Spinal cord (tissue), 9 donors: ENCODE measurements at regions not wholly inside any gene's neighbourhood (a gene's known extent, or its start where the extent isn't known, plus 50 kb on each side); places are given as distances from the start of the nearest gene placed in this dataset.

Source experiments
- DNase-seq, 6 donors: peaks; one replicate each; pipeline versions ENCODE4 v3.0.0 to v3.0.0-alpha.2; 2013 to 2015; ENCODE audit warnings: low spot score in 6 of 6, low read depth in 4 of 6
- H3K27ac ChIP-seq: one replicate; pipeline ENCODE4 v1.5.1; 2013; ENCODE audit warnings: low read depth, low read length, control low read depth
- H3K27me3 ChIP-seq: one replicate; pipeline ENCODE4 v1.6.1; 2013; ENCODE audit warnings: low read length; ENCODE audit not compliant: control insufficient read depth, insufficient read depth
- H3K36me3 ChIP-seq: one replicate; pipeline ENCODE4 v1.6.1; 2013; ENCODE audit warnings: low read length; ENCODE audit not compliant: control insufficient read depth, insufficient read depth
- H3K4me1 ChIP-seq: one replicate; pipeline ENCODE4 v1.6.1; 2013; ENCODE audit warnings: low read length; ENCODE audit not compliant: control insufficient read depth, insufficient read depth
- H3K4me3 ChIP-seq: one replicate; pipeline ENCODE4 v1.5.1; 2013; ENCODE audit warnings: low read depth, low read length, control low read depth
- H3K9me3 ChIP-seq: one replicate; pipeline ENCODE4 v1.6.1; 2013; ENCODE audit warnings: low read length; ENCODE audit not compliant: control insufficient read depth, insufficient read depth
- WGBS: methylation state at CpG from one replicate; pipeline ENCODE4 v1.1.5; 2013; ENCODE audit warnings: missing lambda C conversion rate; ENCODE audit not compliant: insufficient coverage; 5-methylcytosine and 5-hydroxymethylcytosine counted together
- donor health status: healthy.

DNA sequence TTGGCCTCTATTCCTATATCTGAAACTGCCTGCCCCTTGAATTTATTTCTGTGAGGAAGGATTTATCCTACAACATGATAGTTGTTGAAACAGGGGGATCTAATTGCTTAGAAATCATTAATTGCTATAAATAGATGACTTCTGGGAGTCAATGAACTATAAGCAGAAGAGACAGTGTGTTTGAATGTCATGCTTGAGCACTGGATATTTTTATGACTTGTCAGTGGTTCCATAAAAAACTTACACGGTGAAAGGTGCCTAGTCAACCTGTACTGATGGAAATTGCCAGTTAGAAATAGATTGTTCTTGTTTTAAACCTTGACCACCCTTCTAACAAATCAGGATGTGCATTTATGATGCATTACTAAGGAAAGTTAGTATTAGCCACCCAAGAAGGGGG lies 306.9 kb upstream of the PPARGC1A start:
- no peak for DNase-seq
- WGBS = no CpG with 5 or more reads among the region's 1 CpG
- Histone ChIP-seq H3K36me3 (no peaks in the 10 kb centered on the region), H3K4me1 (no peaks in the 10 kb centered on the region), H3K4me3 (no peak overlapping the region), H3K27me3 (no peaks in the 10 kb centered on the region), H3K9me3 (no peaks in the 10 kb centered on the region), H3K27ac (no peak overlapping the region)

DNA sequence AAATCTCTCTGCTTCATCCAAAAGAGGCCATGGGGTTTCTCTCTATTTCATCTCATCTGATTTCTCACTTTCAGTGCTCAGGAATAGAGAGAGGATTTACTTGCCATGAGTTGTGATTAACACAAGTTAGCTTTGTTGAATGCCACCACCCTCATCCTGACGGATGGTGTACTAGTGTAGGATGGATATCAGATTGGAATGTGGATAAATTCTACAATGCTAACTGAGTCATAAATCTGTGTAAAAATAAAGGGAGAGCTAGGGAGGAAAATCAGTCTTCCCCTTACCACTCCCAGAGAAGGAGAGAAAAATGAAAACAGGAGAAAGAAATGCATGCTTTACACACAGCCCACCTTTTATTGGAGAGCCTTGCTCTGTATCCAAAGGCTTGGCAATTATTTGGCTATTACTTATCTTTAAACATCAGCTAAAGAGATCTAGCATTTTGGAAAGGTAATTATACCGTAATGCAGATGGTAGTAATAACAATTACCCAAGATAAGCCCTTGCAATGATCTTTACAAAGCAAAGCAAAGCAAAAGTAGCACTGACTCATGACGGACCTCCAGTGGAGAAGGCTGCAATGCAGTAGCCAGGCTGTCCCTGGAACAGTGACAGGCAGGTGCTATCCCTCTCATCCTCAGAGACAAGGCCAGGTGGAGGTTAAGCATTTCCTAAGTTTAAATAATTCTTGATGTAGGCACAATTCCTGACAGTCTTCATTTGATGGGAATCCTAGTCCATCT lies 306.3 kb upstream of the PPARGC1A start:
- Histone ChIP-seq H3K4me1 (no peaks in the 10 kb centered on the region), H3K27ac (no peak overlapping the region), H3K36me3 (no peaks in the 10 kb centered on the region), H3K27me3 (no peaks in the 10 kb centered on the region), H3K4me3 (no peak overlapping the region), H3K9me3 (no peaks in the 10 kb centered on the region)
- peak in 1 of 6 donors; percentile 61 for DNase-seq
- WGBS = 83% methylated on average over 1 of the region's 3 CpGs

DNA sequence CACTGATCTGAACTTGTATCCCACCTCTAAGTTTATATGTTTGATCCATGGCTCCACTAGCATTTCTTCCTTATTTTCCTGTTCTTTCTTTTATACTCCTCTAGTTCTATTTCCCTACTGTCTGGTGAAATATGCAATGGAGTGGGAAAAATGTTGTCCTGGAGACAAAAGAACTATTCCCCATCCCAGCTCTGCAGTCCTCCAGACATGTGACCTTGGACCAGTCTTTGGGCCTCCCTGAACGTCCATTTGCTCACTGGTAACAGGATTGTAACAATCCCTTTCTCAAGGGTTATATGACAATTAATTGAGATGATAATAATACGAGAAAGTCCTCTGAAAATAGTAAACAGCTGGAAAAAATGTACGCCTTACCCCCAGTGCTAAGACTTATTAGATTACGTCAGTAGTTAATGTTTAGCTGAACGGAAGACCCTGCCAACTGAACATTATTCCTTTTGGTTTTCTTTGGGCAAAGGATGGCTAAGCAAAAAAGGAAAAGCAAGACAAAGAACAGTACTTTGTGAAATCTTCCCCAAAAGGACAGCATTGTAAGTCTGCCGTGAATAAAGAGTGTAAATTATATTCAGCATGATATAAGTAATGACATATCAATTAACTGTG lies 302.3 kb upstream of the PPARGC1A start:
- Histone ChIP-seq H3K4me3 (no peak overlapping the region), H3K27ac (no peak overlapping the region), H3K4me1 (no peaks in the 10 kb centered on the region), H3K9me3 (no peaks in the 10 kb centered on the region), H3K36me3 (no peaks in the 10 kb centered on the region), H3K27me3 (no peaks in the 10 kb centered on the region)
- DNase-seq = no peak
- WGBS = no CpG with 5 or more reads among the region's 6 CpGs

DNA sequence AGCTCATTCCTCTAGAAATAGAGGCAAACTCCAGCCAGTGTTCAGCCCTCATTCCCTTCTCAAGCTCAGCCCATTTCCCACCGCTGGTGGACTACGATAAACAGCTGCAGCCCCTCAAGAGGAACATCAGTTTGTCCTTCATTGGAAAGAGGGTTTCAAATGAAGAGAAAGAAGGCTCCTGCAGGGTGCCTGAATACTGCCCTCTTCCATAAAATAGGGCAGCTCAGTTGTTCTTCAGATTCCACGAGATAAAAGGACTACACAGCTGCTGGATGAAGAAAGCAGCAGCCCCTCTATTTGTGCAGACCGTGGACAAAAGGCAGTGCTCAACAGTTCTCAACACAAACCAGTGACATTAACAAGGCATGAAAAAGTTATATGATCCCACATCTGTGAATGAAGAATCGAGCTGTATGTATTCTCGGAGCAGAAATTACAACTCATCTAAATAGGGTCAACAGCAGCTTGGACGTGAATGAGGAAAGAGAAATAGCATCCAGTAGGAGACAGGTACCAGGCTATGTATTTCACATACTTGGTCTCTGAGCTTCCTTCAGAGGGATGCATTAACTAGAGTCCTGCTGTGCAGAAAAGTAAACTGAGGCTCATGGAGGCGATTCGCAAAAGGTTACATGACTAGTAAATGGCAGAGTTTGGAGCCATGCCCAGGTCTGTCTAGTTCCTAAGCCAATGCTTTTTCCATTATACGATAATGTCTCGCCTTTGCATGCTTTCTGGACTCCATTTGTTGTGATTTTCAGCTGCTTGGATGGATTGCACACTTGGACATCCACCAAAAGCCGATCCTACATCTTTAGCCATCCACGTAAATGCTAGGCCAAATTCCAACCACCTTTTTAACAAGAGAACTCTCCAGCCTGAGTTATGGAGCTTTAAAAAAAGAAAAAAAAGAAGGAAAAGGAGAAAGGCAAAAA lies 301.2 kb upstream of the PPARGC1A start:
- peak in 2 of 6 donors; percentile 21 to 63 for DNase-seq
- no peaks in the 10 kb centered on the region for H3K4me1 ChIP-seq
- no peak overlapping the region for H3K27ac ChIP-seq
- H3K27me3 ChIP-seq = no peaks in the 10 kb centered on the region
- WGBS = 35% methylated on average over 8 of the region's 13 CpGs
- no peak overlapping the region for H3K4me3 ChIP-seq
- H3K36me3 ChIP-seq = no peaks in the 10 kb centered on the region
- H3K9me3 ChIP-seq = no peaks in the 10 kb centered on the region

DNA sequence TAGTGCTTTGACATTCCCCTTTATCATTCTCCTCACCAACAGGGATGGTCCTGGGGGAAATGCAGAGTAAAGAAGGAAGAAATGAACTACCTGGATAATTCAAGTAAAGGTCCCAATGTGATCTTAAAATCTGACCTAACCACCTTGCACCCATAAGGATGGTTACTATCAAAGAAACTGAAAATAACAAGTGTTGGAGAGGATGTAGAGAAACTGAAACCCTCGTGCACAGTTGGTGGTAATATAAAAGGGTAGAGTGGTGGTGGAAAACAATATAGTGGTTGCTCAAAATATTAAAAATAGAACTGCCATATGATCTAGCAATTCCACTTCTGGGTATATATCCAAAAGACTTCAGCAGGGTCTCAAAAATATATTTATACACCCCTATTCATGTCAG lies 298.6 kb upstream of the PPARGC1A start:
- H3K36me3 ChIP-seq = no peaks in the 10 kb centered on the region
- H3K4me3 ChIP-seq = no peak overlapping the region
- no peaks in the 10 kb centered on the region for H3K27me3 ChIP-seq
- no peak overlapping the region for H3K27ac ChIP-seq
- no peaks in the 10 kb centered on the region for H3K9me3 ChIP-seq
- no peaks in the 10 kb centered on the region for H3K4me1 ChIP-seq
- no peak for DNase-seq
- WGBS = no CpG with 5 or more reads among the region's 1 CpG

DNA sequence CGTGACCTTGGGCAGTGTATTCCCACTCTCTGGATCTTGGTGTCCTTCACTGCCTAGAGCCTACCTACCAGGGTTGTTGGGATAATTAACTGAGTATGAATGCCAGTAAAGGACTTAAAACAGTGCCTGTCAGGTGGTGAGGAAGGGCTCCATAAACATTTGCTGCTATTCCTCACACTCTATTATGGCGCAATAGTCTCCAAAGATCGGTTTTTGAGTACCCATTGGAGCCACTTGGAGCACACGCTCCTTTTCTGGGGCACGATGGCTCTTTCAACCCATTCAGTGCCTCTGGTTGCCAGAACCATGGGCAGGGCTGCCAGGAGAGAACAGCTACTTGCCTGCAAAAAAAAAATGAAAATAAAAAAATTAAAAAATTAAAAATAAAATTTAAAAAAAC lies 296.6 kb upstream of the PPARGC1A start:
- 100% methylated on average over 1 of the region's 5 CpGs for WGBS
- H3K36me3 ChIP-seq = no peaks in the 10 kb centered on the region
- no peak overlapping the region for H3K4me3 ChIP-seq
- H3K27me3 ChIP-seq = no peaks in the 10 kb centered on the region
- H3K9me3 ChIP-seq = no peaks in the 10 kb centered on the region
- no peaks in the 10 kb centered on the region for H3K4me1 ChIP-seq
- DNase-seq = no peak
- H3K27ac ChIP-seq = no peak overlapping the region

DNA sequence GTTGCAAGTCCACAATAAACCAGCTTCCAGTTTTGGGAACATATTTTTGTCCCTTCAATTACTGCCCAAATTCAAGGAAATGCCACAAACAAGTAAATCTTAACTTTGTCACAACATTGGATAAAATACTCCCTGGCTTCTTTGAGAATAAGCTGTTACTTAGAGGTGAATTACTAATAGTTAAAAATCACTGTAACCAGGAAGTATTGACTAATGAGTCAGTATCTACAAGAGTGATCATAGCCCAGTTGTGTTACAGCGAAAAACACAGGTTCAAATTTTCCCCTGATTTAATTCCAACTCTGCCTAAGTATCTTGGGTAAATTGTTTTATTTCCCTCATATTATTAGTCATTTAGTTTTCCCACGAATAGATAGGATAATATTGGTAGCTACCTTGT lies 291.2 kb upstream of the PPARGC1A start:
- DNase-seq = no peak
- no CpG with 5 or more reads among the region's 2 CpGs for WGBS

DNA sequence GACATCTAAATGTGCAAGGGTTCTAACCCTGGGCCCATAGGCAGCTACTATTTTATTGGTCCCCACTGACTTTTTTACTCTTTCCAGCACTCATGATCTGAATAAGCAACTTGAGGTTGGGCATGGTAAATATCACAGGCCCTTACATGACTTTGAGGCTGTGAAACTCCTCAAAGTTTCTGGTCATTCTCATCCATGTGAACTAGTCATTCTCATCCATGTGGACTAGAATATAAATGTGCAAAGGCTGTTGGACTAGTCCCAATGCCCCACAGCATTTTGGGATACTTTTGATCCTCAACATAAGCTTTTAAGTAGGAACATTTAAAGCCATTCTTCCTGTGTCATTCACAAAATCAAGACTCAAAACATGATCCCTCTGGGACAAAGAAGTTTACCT lies 290.7 kb upstream of the PPARGC1A start:
- no peaks in the 10 kb centered on the region for H3K9me3 ChIP-seq
- H3K27me3 ChIP-seq = no peaks in the 10 kb centered on the region
- no peak overlapping the region for H3K27ac ChIP-seq
- no peaks in the 10 kb centered on the region for H3K36me3 ChIP-seq
- no peak overlapping the region for H3K4me3 ChIP-seq
- DNase-seq = no peak
- H3K4me1 ChIP-seq = no peaks in the 10 kb centered on the region

More for the DNA sequence above, 291.2 kb upstream of the PPARGC1A start:
- no peak overlapping the region for H3K27ac ChIP-seq
- H3K36me3 ChIP-seq = no peaks in the 10 kb centered on the region
- H3K4me1 ChIP-seq = no peaks in the 10 kb centered on the region
- H3K27me3 ChIP-seq = no peaks in the 10 kb centered on the region
- no peak overlapping the region for H3K4me3 ChIP-seq
- no peaks in the 10 kb centered on the region for H3K9me3 ChIP-seq

DNA sequence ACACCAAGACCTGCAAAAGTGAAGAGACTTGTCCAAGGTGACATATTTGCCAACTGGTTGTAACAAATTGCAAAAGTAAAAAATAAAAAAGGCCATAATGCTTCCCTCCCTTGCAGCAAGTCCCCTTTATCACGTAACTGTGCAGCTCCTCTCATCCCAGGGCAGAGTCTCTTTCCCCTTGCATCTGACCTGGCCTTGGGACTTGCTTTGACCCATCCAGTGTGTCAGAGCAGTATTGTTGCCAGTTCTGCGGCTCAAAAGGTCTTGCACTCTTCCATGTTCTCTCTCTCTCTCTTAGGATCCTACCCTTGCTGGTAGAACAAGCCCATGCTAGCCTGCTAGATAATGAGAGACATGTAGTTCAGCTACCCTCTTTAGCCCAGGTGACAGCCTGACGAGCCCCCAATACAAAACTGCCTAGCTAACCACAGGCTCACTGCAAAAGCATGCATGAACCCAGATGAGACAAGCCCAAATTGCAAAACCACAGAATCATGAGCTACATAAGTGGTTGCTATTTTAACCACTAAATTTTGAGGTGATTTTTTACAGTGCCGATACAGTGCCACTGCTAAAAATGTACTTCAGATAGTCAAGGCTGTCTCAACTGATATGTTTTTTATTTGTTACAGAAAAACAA lies 289.5 kb upstream of the PPARGC1A start:
- H3K27ac ChIP-seq = no peak overlapping the region
- no peaks in the 10 kb centered on the region for H3K36me3 ChIP-seq
- no peak overlapping the region for H3K4me3 ChIP-seq
- H3K4me1 ChIP-seq = no peaks in the 10 kb centered on the region
- no peaks in the 10 kb centered on the region for H3K9me3 ChIP-seq
- 100% methylated on average over 1 of the region's 4 CpGs for WGBS
- no peak for DNase-seq
- no peaks in the 10 kb centered on the region for H3K27me3 ChIP-seq
